ENCODE measurements at regions not wholly inside any gene's neighbourhood (a gene's known extent, or its start where the extent isn't known, plus 50 kb on each side); places are given as distances from the start of the nearest gene placed in this dataset.

GRCh38 chr6:120557554-120557953 is 776.7 kb downstream of the TBC1D32 start:
- TF ChIP-seq RCOR1 (IDR thresholded peaks at IDR 0.05; ENCODE audit: low read length) (no peak), MAX (IDR thresholded peaks at IDR 0.05; ENCODE audit: low read depth) (no peak), GATA2 (CRISPR knock-in tag; IDR thresholded peaks at IDR 0.05) (no peak), CTCF (IDR thresholded peaks at IDR 0.05) (no peak), EP300 (IDR thresholded peaks at IDR 0.05; ENCODE audit: borderline replicate concordance in 1 of 2, low read depth in 1 of 2, low read length in 1 of 2) (no peak), EZH2phosphoT487 (IDR thresholded peaks at IDR 0.05; ENCODE audit: borderline replicate concordance, low read depth) (no peak), NRF1 (IDR thresholded peaks at IDR 0.05; ENCODE audit: low read depth, low read length) (no peak), POLR2AphosphoS5 (IDR thresholded peaks at IDR 0.05; ENCODE audit: low read depth, low read length) (no peak), FOXM1 (IDR thresholded peaks at IDR 0.05; ENCODE audit: low read depth) (no peak), FOSL2 (IDR thresholded peaks at IDR 0.05; ENCODE audit: borderline replicate concordance, low read depth) (no peak), SIN3A (IDR thresholded peaks at IDR 0.05; ENCODE audit: borderline replicate concordance, low read depth, low read length) (no peak), RFX5 (IDR thresholded peaks at IDR 0.05; ENCODE audit: low read length) (no peak)
